ENCODE measurements at regions not wholly inside any gene's neighbourhood (a gene's known extent, or its start where the extent isn't known, plus 50 kb on each side); places are given as distances from the start of the nearest gene placed in this dataset.

- no peak for TF ChIP-seq CTCF (IDR thresholded peaks at IDR 0.05; ENCODE audit: insufficient read depth, low read length, missing control alignments)
- DNase-seq (ENCODE audit: low read depth, low spot score): no peak
- POLR2A ChIA-PET: no interaction called here
- CTCF ChIA-PET: no interaction called here
- H3K4me3 ChIP-seq (ENCODE audit: low read depth, low read length): no peak overlapping the region
These were observed 121.8 kb upstream of the NPVF start for GRCh38 chr7:25350041-25350440.

- H3K4me3 ChIP-seq (ENCODE audit: low read depth, low read length): no peak overlapping the region
- no peak for DNase-seq (ENCODE audit: low read depth, low spot score)
- CTCF ChIA-PET: no interaction called here
- POLR2A ChIA-PET: no interaction called here
- TF ChIP-seq CTCF (IDR thresholded peaks at IDR 0.05; ENCODE audit: insufficient read depth, low read length, missing control alignments): no peak
These were observed 123.5 kb upstream of the NPVF start for GRCh38 chr7:25351761-25352160.

GRCh38 chr7:25353196-25353595, 124.9 kb upstream of the NPVF start:
- no peak overlapping the region for H3K4me3 ChIP-seq (ENCODE audit: low read depth, low read length)
- DNase-seq (ENCODE audit: low read depth, low spot score): no peak
- no peak for TF ChIP-seq CTCF (IDR thresholded peaks at IDR 0.05; ENCODE audit: insufficient read depth, low read length, missing control alignments)
- POLR2A ChIA-PET: no interaction called here
- CTCF ChIA-PET: no interaction called here

DNA sequence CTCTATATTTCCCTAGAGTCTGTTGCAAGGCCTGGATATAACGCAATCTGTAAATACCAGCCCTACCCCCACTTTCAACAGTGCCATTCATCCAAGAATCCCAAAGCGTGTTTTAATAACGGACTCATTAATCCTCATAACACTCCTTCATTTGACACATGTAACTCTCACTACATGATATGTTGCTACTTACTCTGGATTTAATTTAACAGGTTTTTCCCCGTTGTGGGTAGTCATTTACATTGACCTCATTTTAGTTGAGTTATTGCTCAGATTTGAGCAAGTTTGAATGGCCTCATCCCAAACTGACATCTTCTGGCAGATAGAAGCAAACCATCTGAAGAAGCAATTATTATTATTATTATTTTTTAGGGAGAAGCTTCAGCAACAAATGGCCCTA, 125.4 kb upstream of the NPVF start:
- H3K4me3 ChIP-seq (ENCODE audit: low read depth, low read length): no peak overlapping the region
- TF ChIP-seq CTCF (IDR thresholded peaks at IDR 0.05; ENCODE audit: insufficient read depth, low read length, missing control alignments): no peak
- DNase-seq (ENCODE audit: low read depth, low spot score): no peak
- ChIA-PET CTCF (no interaction called here), POLR2A (no interaction called here)

- ChIA-PET CTCF (no interaction called here), POLR2A (no interaction called here)
- no peak for TF ChIP-seq CTCF (IDR thresholded peaks at IDR 0.05; ENCODE audit: insufficient read depth, low read length, missing control alignments)
- no peak overlapping the region for H3K4me3 ChIP-seq (ENCODE audit: low read depth, low read length)
- DNase-seq (ENCODE audit: low read depth, low spot score): no peak
These were observed 128.4 kb upstream of the NPVF start for GRCh38 chr7:25356534-25357151.

- no peak for DNase-seq (ENCODE audit: low read depth, low spot score)
- POLR2A ChIA-PET: no interaction called here
- no peak overlapping the region for H3K4me3 ChIP-seq (ENCODE audit: low read depth, low read length)
- CTCF ChIA-PET: interaction anchor here (1.5 kb wide), 1 partner anchor 496 kb away, joined by 3 read pairs; no protein-coding TSS in a partner anchor
- no peak for TF ChIP-seq CTCF (IDR thresholded peaks at IDR 0.05; ENCODE audit: insufficient read depth, low read length, missing control alignments)
These were observed 130.6 kb upstream of the NPVF start for GRCh38 chr7:25358926-25359325.

Data from AG04449 (cell line).